H9 (cell line): ENCODE measurements at regions not wholly inside any gene's neighbourhood (a gene's known extent, or its start where the extent isn't known, plus 50 kb on each side); places are given as distances from the start of the nearest gene placed in this dataset.

Source experiments
- DNase-seq: peaks from one replicate; pipeline ENCODE4 v3.0.0-alpha.2; 2017
- H2AFZ ChIP-seq: one replicate; pipeline ENCODE4 v1.6.1; 2013; ENCODE audit warnings: mild to moderate bottlenecking, low read length, control low read depth, moderate library complexity
- H2AK5ac ChIP-seq: 2 replicates; pipeline ENCODE4 v1.6.1; 2013; ENCODE audit warnings: low read length, control low read depth, mixed read lengths; ENCODE audit not compliant: insufficient read length
- H2BK120ac ChIP-seq: one replicate; pipeline ENCODE4 v1.6.1; 2013; ENCODE audit warnings: low read depth, mild to moderate bottlenecking, low read length, control low read depth, inconsistent platforms; ENCODE audit not compliant: poor library complexity, severe bottlenecking
- H2BK12ac ChIP-seq: 2 replicates; pipeline ENCODE4 v1.6.1; 2013; ENCODE audit warnings: low read length, control low read depth, mixed read lengths, low read depth; ENCODE audit not compliant: insufficient read length
- H2BK15ac ChIP-seq: 2 replicates; pipeline ENCODE4 v1.6.1; 2013; ENCODE audit warnings: low read depth, low read length, control low read depth
- H2BK20ac ChIP-seq: one replicate; pipeline ENCODE4 v1.6.1; 2013; ENCODE audit warnings: low read depth, mild to moderate bottlenecking, low read length, control low read depth, inconsistent platforms; ENCODE audit not compliant: poor library complexity, severe bottlenecking
- H2BK5ac ChIP-seq: 2 replicates; pipeline ENCODE4 v1.6.1; 2013; ENCODE audit warnings: low read length, control low read depth, mixed read lengths; ENCODE audit not compliant: insufficient read length
- H3K14ac ChIP-seq: 2 replicates; pipeline ENCODE4 v1.6.1; 2013; ENCODE audit warnings: low read length, control low read depth; ENCODE audit not compliant: insufficient read depth
- H3K18ac ChIP-seq: 2 replicates; pipeline ENCODE4 v1.6.1; 2013; ENCODE audit warnings: low read depth, mild to moderate bottlenecking, mixed read lengths, low read length, control low read depth; ENCODE audit not compliant: insufficient read length
- H3K23ac ChIP-seq: 2 replicates; pipeline ENCODE4 v1.6.1; 2013; ENCODE audit warnings: low read length, control low read depth, mixed read lengths, low read depth; ENCODE audit not compliant: insufficient read length
- H3K23me2 ChIP-seq: 2 replicates; pipeline ENCODE4 v1.6.1; 2013; ENCODE audit warnings: low read depth, mild to moderate bottlenecking, mixed read lengths, low read length, control low read depth; ENCODE audit not compliant: insufficient read length, poor library complexity, severe bottlenecking
- H3K27ac ChIP-seq: 2 replicates; pipeline ENCODE4 v1.5.1; 2013; ENCODE audit warnings: low read length, control low read depth, mixed read lengths, low read depth; ENCODE audit not compliant: insufficient read length
- H3K27me3 ChIP-seq: 2 replicates; pipeline ENCODE4 v1.6.1; 2013; ENCODE audit warnings: low read length, control low read depth, inconsistent platforms; ENCODE audit not compliant: insufficient read depth
- H3K4ac ChIP-seq: 2 replicates; pipeline ENCODE4 v1.6.1; 2013; ENCODE audit warnings: low read depth, mild to moderate bottlenecking, control low read depth, inconsistent platforms, low read length, moderate library complexity
- H3K4me1 ChIP-seq: 2 replicates; pipeline ENCODE4 v1.6.1; 2013; ENCODE audit warnings: low read length, control low read depth, inconsistent platforms; ENCODE audit not compliant: insufficient read depth
- H3K4me2 ChIP-seq: 2 replicates; pipeline ENCODE4 v1.6.1; 2013; ENCODE audit warnings: low read length, control low read depth, mixed read lengths; ENCODE audit not compliant: insufficient read length, insufficient read depth
- H3K56ac ChIP-seq: 2 replicates; pipeline ENCODE4 v1.6.1; 2013; ENCODE audit warnings: low read depth, mild to moderate bottlenecking, mixed read lengths, low read length, control low read depth; ENCODE audit not compliant: insufficient read length
- H3K79me1 ChIP-seq: 2 replicates; pipeline ENCODE4 v1.6.1; 2013; ENCODE audit warnings: low read depth, mild to moderate bottlenecking, moderate library complexity, low read length, control low read depth, inconsistent platforms; ENCODE audit not compliant: insufficient read depth, poor library complexity, severe bottlenecking
- H3K79me2 ChIP-seq: 2 replicates; pipeline ENCODE4 v1.6.1; 2013; ENCODE audit warnings: low read length, control low read depth, inconsistent platforms; ENCODE audit not compliant: insufficient read depth
- H3K9ac ChIP-seq: 2 replicates; pipeline ENCODE4 v1.6.1; 2013; ENCODE audit warnings: low read length, control low read depth, mixed read lengths; ENCODE audit not compliant: insufficient read length; ENCODE audit errors: extremely low read depth
- H3K9me3 ChIP-seq: one replicate; pipeline ENCODE4 v1.6.1; 2013; ENCODE audit warnings: low read depth, low read length, inconsistent platforms; ENCODE audit not compliant: control insufficient read depth
- H3T11ph ChIP-seq: one replicate; pipeline ENCODE4 v1.6.1; 2013; ENCODE audit warnings: mild to moderate bottlenecking, low read length, control low read depth, inconsistent platforms
- H4K20me1 ChIP-seq: one replicate; pipeline ENCODE4 v1.6.1; 2013; ENCODE audit not compliant: control insufficient read depth, insufficient read length, insufficient read depth
- H4K5ac ChIP-seq: 2 replicates; pipeline ENCODE4 v1.6.1; 2013; ENCODE audit warnings: low read depth, mild to moderate bottlenecking, mixed read lengths, low read length, control low read depth; ENCODE audit not compliant: insufficient read length
- H4K8ac ChIP-seq: replicated peaks from 2 replicates; pipeline ENCODE4 v1.6.1; 2013; ENCODE audit warnings: low read length, control low read depth, mixed read lengths, low read depth; ENCODE audit not compliant: insufficient read length
- H4K91ac ChIP-seq: 2 replicates; pipeline ENCODE4 v1.6.1; 2013; ENCODE audit warnings: low read depth, mild to moderate bottlenecking, moderate library complexity, mixed read lengths, low read length, control low read depth; ENCODE audit not compliant: insufficient read length
- H3K27ac Mint-ChIP-seq, 3 experiments: 2 replicates in 2 of 3; 3 replicates in 1 of 3; pipeline ENCODE4 v1.8.0; 2020 to 2021; ENCODE audit warnings: mixed read lengths in 3 of 3, mild to moderate bottlenecking in 1 of 3, moderate library complexity in 1 of 3
- H3K27me3 Mint-ChIP-seq: 2 replicates; pipeline ENCODE4 v1.8.0; 2021; ENCODE audit warnings: low read depth, mild to moderate bottlenecking, moderate library complexity, mixed read lengths
- H3K36me3 Mint-ChIP-seq, 3 experiments: 2 replicates in 2 of 3; 3 replicates in 1 of 3; pipeline ENCODE4 v1.8.0; 2020 to 2021; ENCODE audit warnings: low read depth in 3 of 3, mixed read lengths in 3 of 3; ENCODE audit not compliant: insufficient read depth in 1 of 3
- H3K4me1 Mint-ChIP-seq, 2 experiments: 2 replicates each; pipeline ENCODE4 v1.8.0; 2020; ENCODE audit warnings: mixed read lengths in 2 of 2
- H3K4me3 Mint-ChIP-seq, 2 experiments: 2 replicates in 1 of 2; 3 replicates in 1 of 2; pipeline ENCODE4 v1.8.0; 2020 to 2021; ENCODE audit warnings: mild to moderate bottlenecking in 2 of 2, mixed read lengths in 2 of 2, moderate library complexity in 1 of 2
- H3K9me3 Mint-ChIP-seq, 2 experiments: 2 replicates in 1 of 2; 3 replicates in 1 of 2; pipeline ENCODE4 v1.8.0; 2020; ENCODE audit warnings: mild to moderate bottlenecking in 2 of 2, mixed read lengths in 2 of 2, moderate library complexity in 1 of 2
- CTCF ChIP-seq: fragments of 200-600 bp; sonication (generic); conservative IDR thresholded peaks from 3 replicates; pipeline ENCODE4 v1.8.0; 2021; ENCODE audit warnings: antibody characterized with exemption, mild to moderate bottlenecking
- WGBS: extraction: QIAGEN DNeasy Blood & Tissue Kit; methylation state at CpG from one replicate; pipeline ENCODE4 v1.1.7; 2013; ENCODE audit warnings: missing lambda C conversion rate, low lambda C conversion rate, mixed read lengths; ENCODE audit not compliant: insufficient read length; ENCODE audit errors: extremely low coverage; 5-methylcytosine and 5-hydroxymethylcytosine counted together

GRCh38 chr2:52532956-52533355, 1234.6 kb upstream of the CHAC2 start:
- Histone ChIP-seq H2BK5ac (no peak overlapping the region), H2AFZ (no peak overlapping the region), H2BK120ac (no peak overlapping the region), H4K20me1 (no peaks in the 10 kb centered on the region), H2BK12ac (no peak overlapping the region), H3K23ac (no peak overlapping the region), H3K4me1 (no peaks in the 10 kb centered on the region), H3K79me2 (no peaks in the 10 kb centered on the region), H4K91ac (no peak overlapping the region), H3K4me2 (no peak overlapping the region), H3K79me1 (no peaks in the 10 kb centered on the region), H3K18ac (no peak overlapping the region), H3K56ac (no peak overlapping the region), H3K27ac (no peak overlapping the region), H2AK5ac (no peak overlapping the region), H4K5ac (no peak overlapping the region), H3K23me2 (no peaks in the 10 kb centered on the region), H3T11ph (no peak overlapping the region), H3K27me3 (no peaks in the 10 kb centered on the region), H2BK15ac (no peak overlapping the region), H3K4ac (no peak overlapping the region), H3K14ac (no peak overlapping the region), H4K8ac (no peak overlapping the region), H3K9ac (no peak overlapping the region), H3K9me3 (no peaks in the 10 kb centered on the region), H2BK20ac (no peak overlapping the region)
- Mint-ChIP-seq H3K4me1 (no peaks in the 10 kb centered on the region), H3K27me3 (no peaks in the 10 kb centered on the region), H3K9me3 (no peaks in the 10 kb centered on the region; a peak in 1 of 5 replicates), H3K27ac (no peak overlapping the region), H3K36me3 (no peaks in the 10 kb centered on the region), H3K4me3 (no peak overlapping the region)
- DNase-seq, result no peak
- no peak for TF ChIP-seq CTCF
- no CpG with 5 or more reads among the region's 1 CpG for WGBS
